HFF-Myc (cell line): ENCODE measurements at regions not wholly inside any gene's neighbourhood (a gene's known extent, or its start where the extent isn't known, plus 50 kb on each side); places are given as distances from the start of the nearest gene placed in this dataset.

Source experiments
- DNase-seq: peaks from one replicate; pipeline ENCODE4 v3.0.0-alpha.2; 2011; ENCODE audit warnings: low read depth; ENCODE audit errors: extremely low read depth
- H3K4me3 ChIP-seq: replicated peaks from 2 replicates; pipeline ENCODE4 v1.5.1; 2011; ENCODE audit warnings: low read depth, mild to moderate bottlenecking, control low read depth, low read length
- CTCF ChIP-seq: IDR thresholded peaks from 2 replicates; pipeline ENCODE4 v1.5.1; 2012; ENCODE audit warnings: mild to moderate bottlenecking, low read depth, low read length, control low read depth; ENCODE audit errors: missing control alignments

DNA sequence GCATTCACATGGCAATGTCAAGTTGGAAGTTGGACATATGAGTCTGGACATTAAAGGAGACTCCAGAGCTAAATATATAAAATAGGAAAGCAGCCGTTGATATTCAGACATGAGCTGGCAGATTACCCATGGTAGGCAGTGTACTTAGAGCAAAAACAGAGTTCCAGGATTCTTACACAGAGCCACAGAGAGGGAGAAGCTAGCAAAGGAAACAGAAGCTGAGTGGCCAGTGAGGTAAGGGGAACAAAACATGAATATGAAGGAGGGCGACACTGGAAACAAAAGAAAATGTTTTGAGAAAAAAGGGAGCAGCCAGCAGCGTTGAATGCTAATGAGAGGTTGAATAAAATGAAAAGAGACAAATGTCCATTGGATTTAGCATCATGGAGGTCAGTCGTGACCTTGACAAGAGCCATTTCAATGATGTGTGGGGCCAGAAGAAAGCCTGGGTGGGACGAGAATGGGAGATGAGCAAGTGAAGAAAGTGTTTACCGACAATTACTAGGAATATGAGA lies 198.4 kb downstream of the POU4F1 start:
- H3K4me3 ChIP-seq, result no peak overlapping the region
- no peak for DNase-seq
- no peak for TF ChIP-seq CTCF

- no peak for DNase-seq
- no peak overlapping the region for H3K4me3 ChIP-seq
Observed at GRCh38 chr13:78402708-78403400, 200.5 kb downstream of the POU4F1 start.

DNA sequence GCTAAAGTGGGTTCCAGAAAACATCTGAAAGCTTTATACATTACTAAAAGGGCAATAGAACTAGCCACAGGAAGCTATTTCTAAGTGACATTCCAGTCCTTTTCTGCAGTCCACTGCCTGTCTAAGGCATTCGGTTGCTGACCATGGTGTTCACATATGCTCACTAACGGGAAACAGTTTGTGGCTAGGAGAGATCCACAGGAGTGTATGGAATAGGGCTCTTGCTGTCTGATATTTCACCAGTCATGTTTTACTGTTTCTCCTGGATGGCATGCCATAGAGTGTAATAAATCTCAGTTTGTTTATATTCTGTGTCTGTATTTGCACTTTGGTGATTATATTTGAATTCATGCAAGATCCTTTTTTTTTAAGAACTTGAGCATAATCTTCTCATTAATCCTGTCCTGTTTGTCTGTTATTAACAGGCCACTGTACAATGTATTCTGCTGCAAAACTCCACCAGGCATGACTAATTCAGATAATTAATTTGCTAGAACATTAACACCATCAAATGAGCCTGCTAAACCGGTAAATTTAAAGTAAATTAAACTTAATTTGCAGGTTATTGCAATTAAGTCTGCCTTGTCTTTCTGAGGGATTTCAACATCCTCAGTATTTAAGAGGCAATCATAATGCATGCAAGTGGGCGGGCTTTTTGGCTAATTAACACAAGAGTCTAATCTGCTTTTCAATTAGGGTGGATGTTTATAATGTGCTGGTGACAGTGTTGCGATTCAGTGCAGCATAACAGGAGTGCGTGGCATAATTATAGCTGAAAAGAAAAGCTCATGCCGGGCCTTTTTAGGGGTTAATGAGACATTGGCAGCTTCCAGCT lies 201.3 kb downstream of the POU4F1 start:
- DNase-seq, result no peak
- TF ChIP-seq CTCF, result no peak
- no peak overlapping the region for H3K4me3 ChIP-seq

More at GRCh38 chr13:78402708-78403400, 200.5 kb downstream of the POU4F1 start:
- TF ChIP-seq CTCF, result no peak

DNA sequence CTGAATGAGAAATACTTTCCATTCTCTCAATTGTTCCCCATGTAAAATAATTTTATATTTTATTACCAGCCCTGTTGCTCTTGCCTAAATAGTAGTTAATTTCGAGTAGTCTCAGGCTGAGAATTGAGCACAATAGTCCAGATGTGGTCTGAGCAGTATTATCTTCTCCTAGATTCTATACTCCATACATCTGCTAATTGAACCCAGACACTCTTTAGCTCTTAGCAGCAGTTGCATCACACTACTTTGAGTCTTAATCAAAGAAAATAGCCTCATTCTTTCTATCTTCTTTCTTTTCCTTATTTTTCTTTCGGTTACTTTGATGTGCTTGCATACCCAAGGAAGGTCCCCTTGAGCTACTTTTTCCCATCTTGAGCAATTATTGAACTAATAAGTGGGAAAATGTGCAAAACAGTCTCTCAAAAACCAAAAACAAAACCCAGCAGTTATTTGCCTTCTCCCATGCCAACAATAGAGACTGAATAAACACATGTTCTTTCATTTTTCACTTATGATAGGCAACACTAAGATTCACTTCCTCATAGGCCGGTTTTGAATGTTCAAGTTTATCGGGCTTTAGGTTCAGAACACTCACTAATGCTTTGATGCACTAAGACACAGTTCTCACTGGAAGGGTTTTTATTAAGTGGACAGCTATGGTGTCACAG lies 204.5 kb downstream of the POU4F1 start:
- no peak for DNase-seq
- TF ChIP-seq CTCF, result no peak
- no peak overlapping the region for H3K4me3 ChIP-seq

DNA sequence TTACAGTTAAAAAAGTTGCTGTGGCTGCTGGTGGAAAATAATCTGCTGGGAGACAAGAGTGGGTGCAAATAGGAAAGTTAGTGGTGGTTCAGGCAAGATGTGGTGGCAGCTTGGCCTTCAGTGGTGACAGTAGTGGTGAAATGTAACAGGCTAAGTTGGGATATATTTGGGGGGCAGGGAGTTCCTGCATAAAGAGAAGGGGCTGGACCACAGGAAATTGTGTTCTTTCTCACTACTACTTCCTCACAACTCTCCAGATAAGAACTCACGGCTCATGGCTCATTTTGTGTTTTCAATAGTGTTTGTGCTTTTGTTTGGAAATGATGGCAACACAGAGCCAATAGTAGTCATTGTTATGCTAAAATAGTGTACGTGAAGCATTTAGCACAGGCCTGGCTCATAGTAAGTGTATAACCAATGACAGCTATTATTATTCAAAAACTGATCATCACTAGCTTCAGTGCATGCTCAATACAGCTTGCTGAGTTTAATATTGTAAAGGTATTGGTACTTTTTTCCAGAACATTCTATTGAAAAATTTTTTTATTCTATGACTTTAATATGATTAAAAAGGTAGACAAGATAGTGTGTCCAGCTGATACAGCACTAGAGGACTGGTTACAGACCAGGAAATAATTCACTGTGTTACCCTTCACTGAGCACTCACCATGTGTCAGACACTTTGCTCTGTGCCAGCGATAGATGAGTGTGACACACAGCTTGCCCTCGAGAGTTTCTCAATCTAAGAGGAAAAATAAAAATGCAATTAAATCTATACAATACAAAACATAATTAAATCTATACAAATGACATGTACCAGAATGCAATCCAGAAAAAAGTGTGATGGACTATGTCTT lies 209.8 kb downstream of the POU4F1 start:
- no peak for DNase-seq
- no peak overlapping the region for H3K4me3 ChIP-seq
- TF ChIP-seq CTCF, result no peak

DNA sequence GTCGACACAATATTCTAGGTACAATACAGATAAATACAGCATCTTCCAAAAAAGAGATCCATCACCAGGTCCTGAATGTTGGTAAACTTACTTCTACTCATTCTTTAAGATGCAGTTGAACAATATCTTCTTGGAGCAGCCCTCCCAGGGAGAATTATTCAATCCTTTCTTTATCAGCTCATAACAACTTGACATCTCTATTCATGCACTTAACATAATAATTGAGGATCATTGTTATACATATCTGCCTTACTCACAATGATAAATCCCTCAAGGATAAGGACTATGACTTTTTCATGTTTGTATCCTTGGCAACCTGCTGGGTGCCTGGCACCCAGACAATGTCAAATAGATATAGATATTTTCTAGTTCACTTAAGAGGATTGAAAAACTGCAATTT lies 219.5 kb downstream of the POU4F1 start:
- no peak for TF ChIP-seq CTCF

More for the DNA sequence above, 219.5 kb downstream of the POU4F1 start:
- H3K4me3 ChIP-seq, result no peak overlapping the region
- DNase-seq, result no peak
